HepG2 (cell line): ENCODE measurements at regions not wholly inside any gene's neighbourhood (a gene's known extent, or its start where the extent isn't known, plus 50 kb on each side); places are given as distances from the start of the nearest gene placed in this dataset.

Source experiments
- ATAC-seq: fragments of 200-7000 bp; cut with Tn5 transposase; 3 replicates; pipeline ENCODE4 v1.9.1; 2020; ENCODE audit warnings: mild to moderate bottlenecking, moderate library complexity
- BruUV-seq: library from RNA; stranded (reverse); fragments of 400-500 nt; replicated peaks from 2 replicates; lab custom pipeline; 2021; lab: Mats Ljungman, UMichigan
- CTCF ChIA-PET: fragments of 300-600 bp; formaldehyde crosslinking; extraction: SDS; loops from one replicate; lab custom pipeline; 2021; ENCODE audit warnings: low total read pairs, inconsistent platforms, low intra/inter-chr PET ratio; lab: Yijun Ruan, JAX
- POLR2A ChIA-PET: fragments of 350-600 bp; sonication (Branson Sonifier 250); formaldehyde crosslinking; loops from one replicate; lab custom pipeline; 2020; ENCODE audit warnings: antibody characterized with exemption, inconsistent platforms; lab: Yijun Ruan, JAX
- DNase-seq: peaks from one replicate; pipeline ENCODE4 v3.0.0-alpha.2; 2015; ENCODE audit warnings: low spot score
- FAIRE-seq: peaks from 3 replicates; lab custom pipeline; 2011; peaks lifted over from hg19 to GRCh38; lab: Jason Lieb, UNC
- H2AFZ ChIP-seq: one replicate; pipeline ENCODE4 v1.6.1; 2011; ENCODE audit warnings: low read length, inconsistent platforms
- H3K27ac ChIP-seq: fragments of 300-600 bp; 3 replicates; pipeline ENCODE4 v1.8.0; 2011; ENCODE audit warnings: mixed run types, mild to moderate bottlenecking, mixed read lengths, low read length, inconsistent platforms; ENCODE audit not compliant: insufficient read depth; ENCODE audit errors: extremely low read length
- H3K27me3 ChIP-seq, 2 experiments: fragments of 200-600 bp in 1 of 2; 2 replicates in 1 of 2; 3 replicates in 1 of 2; pipeline versions ENCODE4 v1.6.0 to v1.8.0; 2011; ENCODE audit warnings: low read length in 2 of 2, mild to moderate bottlenecking in 2 of 2, moderate library complexity in 2 of 2, inconsistent platforms in 1 of 2; ENCODE audit not compliant: insufficient read depth in 2 of 2, control insufficient read depth in 1 of 2
- H3K36me3 ChIP-seq, 2 experiments: fragments of 200-600 bp in 1 of 2; replicated peaks in 1 of 2; 2 replicates in 1 of 2; 3 replicates in 1 of 2; pipeline versions ENCODE4 v1.5.1 to v1.8.0; 2011; ENCODE audit warnings: low read length in 2 of 2, inconsistent platforms in 1 of 2; ENCODE audit not compliant: insufficient read depth in 2 of 2, control insufficient read depth in 1 of 2
- H3K4me1 ChIP-seq: 2 replicates; pipeline ENCODE4 v1.5.1; 2012; ENCODE audit warnings: low read length, inconsistent platforms; ENCODE audit not compliant: insufficient read depth
- H3K4me2 ChIP-seq: 2 replicates; pipeline ENCODE4 v1.6.0; 2011; ENCODE audit warnings: low read depth, low read length, inconsistent platforms
- H3K4me3 ChIP-seq, 3 experiments: fragments of 200-600 bp in 1 of 3; sonication (generic), shearing (Covaris generic) in 1 of 3; replicated peaks in 1 of 3; 2 replicates each; pipeline ENCODE4 v1.5.1; 2011 to 2016; ENCODE audit warnings: low read length in 3 of 3, inconsistent platforms in 2 of 3, low read depth in 2 of 3, mild to moderate bottlenecking in 2 of 3, control low read depth in 1 of 3, mixed read lengths in 1 of 3; ENCODE audit not compliant: insufficient read depth in 1 of 3
- H3K79me2 ChIP-seq: one replicate; pipeline ENCODE4 v1.6.1; 2011; ENCODE audit warnings: low read length, inconsistent platforms; ENCODE audit not compliant: insufficient read depth
- H3K9ac ChIP-seq: 2 replicates; pipeline ENCODE4 v1.6.0; 2011; ENCODE audit warnings: mild to moderate bottlenecking, low read depth, low read length, inconsistent platforms; ENCODE audit not compliant: insufficient read depth
- H3K9me3 ChIP-seq: 2 replicates; pipeline ENCODE4 v1.5.1; 2012; ENCODE audit warnings: mild to moderate bottlenecking, low read length
- H4K20me1 ChIP-seq: 2 replicates; pipeline ENCODE4 v1.6.0; 2011; ENCODE audit warnings: inconsistent platforms, mild to moderate bottlenecking, low read length, moderate library complexity; ENCODE audit not compliant: insufficient read depth
- CEBPB ChIP-seq: IDR thresholded peaks from 2 replicates; pipeline ENCODE4 v1.6.1; 2011; ENCODE audit warnings: low read depth, low read length, improper control_type of control experiment, borderline replicate concordance
- HOXA3 ChIP-seq: sonication (generic); formaldehyde crosslinking; IDR thresholded peaks from 2 replicates; pipeline ENCODE4 v1.5.0; 2020; ENCODE audit warnings: missing genetic modification reagents
- NFE2L1 ChIP-seq: sonication (generic); formaldehyde crosslinking; IDR thresholded peaks from 2 replicates; pipeline ENCODE4 v1.4.0; 2020; ENCODE audit warnings: missing genetic modification reagents, mild to moderate bottlenecking, borderline replicate concordance
- NFE2L2 ChIP-seq: fragments of 150-350 bp; IDR thresholded peaks from 2 replicates; pipeline ENCODE4 v1.6.1; 2014; ENCODE audit warnings: low read length
- ZNF550 ChIP-seq: sonication (generic); formaldehyde crosslinking; IDR thresholded peaks from 2 replicates; pipeline ENCODE4 v1.4.0; 2020; ENCODE audit warnings: mild to moderate bottlenecking, missing genetic modification reagents, borderline replicate concordance
- WGBS: methylation state at CpG from one replicate; pipeline ENCODE4 v1.1.6; 2017; ENCODE audit warnings: low lambda C conversion rate; 5-methylcytosine and 5-hydroxymethylcytosine counted together
- in situ Hi-C: cut with HindIII; loops from 2 replicates; pipeline ENCODE4 v1.10.0; 2017; ENCODE audit warnings: low pct_unique_long_range_greater_than_20kb; ENCODE audit not compliant: extremely low pct_ligation_motif_present
- intact Hi-C: fragments of 100-400 bp; cut with micrococcal nuclease; formaldehyde crosslinking; loops from one replicate; pipeline ENCODE4 v1.10.0; 2022; ENCODE audit not compliant: unreplicated experiment
- TF ChIP-seq, protein P1 (sequence below): sonication (generic); formaldehyde crosslinking; IDR thresholded peaks from 2 replicates; pipeline ENCODE4 v1.4.0; 2020; ENCODE audit warnings: low read depth, missing genetic modification reagents

DNA sequence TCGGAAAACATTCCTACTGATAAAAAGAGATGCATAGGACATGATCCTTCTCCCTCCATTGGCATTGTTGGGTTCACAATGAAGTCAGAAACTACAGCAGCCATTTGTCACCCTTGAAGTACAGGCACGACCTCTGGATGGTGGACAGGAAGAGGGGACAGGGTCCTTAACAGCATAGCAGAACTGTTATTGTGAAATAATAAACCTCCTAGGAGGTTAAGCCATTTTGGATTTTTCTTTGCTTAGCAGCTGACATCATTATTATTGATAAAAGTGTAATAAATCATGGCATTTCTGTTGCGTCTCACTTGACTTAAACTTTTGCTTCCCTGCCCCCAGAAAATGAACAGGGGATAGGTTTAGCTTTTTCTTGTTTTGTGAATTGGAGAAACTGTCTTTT is 134.3 kb upstream of the SASH1 start:
- ChIA-PET CTCF (no interaction called here), POLR2A (no interaction called here)
- Histone ChIP-seq H4K20me1 (no peaks in the 10 kb centered on the region), H2AFZ (no peak overlapping the region), H3K27ac (no peak overlapping the region), H3K9me3 (no peaks in the 10 kb centered on the region), H3K4me1 (no peaks in the 10 kb centered on the region), H3K79me2 (no peaks in the 10 kb centered on the region), H3K27me3 (peaks cover 0 to 11% of the 10 kb centered on the region in 2 experiments; a peak in 1 of 5 replicates), H3K9ac (no peak overlapping the region), H3K4me2 (no peak overlapping the region), H3K36me3 (no peaks in the 10 kb centered on the region), H3K4me3 (no peak overlapping the region)
- FAIRE-seq (no peak), ATAC-seq (no peak), DNase-seq (no peak)
- in situ Hi-C loops, result no loop called here
- TF ChIP-seq HOXA3 (no peak), CEBPB (peak; percentile 53; the same call in 1 of the 2 replicates)
- intact Hi-C loops, result no loop called here
- BruUV-seq, result no TSS peak
- 34% methylated on average over 3 of the region's 3 CpGs for WGBS

DNA sequence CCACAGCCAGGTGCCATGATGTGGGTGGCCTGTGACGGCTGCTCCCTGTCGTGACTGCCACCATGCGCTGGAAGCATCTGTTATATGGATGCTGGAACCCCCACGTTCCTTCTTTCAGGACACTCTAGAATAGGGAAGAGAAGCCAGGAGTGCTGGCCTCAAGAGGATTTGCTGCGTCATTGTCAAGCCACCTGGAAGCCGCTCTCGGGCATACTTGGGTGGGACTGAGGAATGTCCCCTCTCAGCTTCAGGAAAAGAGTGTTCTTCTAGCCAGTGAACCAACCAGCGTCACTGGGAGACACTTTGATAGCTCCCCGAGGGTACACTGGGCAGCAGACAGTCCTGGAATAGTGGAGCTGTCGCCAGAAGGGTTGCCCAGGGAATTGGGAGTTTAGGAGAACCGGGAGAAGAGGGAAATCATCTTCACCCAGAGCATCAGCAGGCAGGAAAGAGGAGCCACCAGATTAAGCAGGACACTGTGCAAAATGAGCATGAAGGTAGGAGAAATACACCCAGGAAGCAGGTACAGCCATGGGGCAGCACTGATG is 130.8 kb upstream of the SASH1 start:
- Histone ChIP-seq H4K20me1 (no peaks in the 10 kb centered on the region), H3K27ac (no peak overlapping the region), H3K4me2 (no peak overlapping the region), H3K27me3 (peaks cover 0 to 8% of the 10 kb centered on the region in 2 experiments; a peak in 1 of 5 replicates), H3K36me3 (no peaks in the 10 kb centered on the region), H3K4me1 (no peaks in the 10 kb centered on the region), H3K9me3 (no peaks in the 10 kb centered on the region), H3K79me2 (no peaks in the 10 kb centered on the region), H2AFZ (no peak overlapping the region), H3K9ac (no peak overlapping the region), H3K4me3 (no peak overlapping the region)
- FAIRE-seq, result no peak
- no peak for DNase-seq
- no TSS peak for BruUV-seq
- ChIA-PET POLR2A (no interaction called here), CTCF (no interaction called here)
- in situ Hi-C loops, result no loop called here
- 43% methylated on average over 11 of the region's 11 CpGs for WGBS
- TF ChIP-seq ZNF550 (CRISPR knock-in tag) (no peak), NFE2L1 (CRISPR knock-in tag) (no peak), NFE2L2 (peak; percentile 56; the same call in 1 of the 2 replicates)
- TF ChIP-seq, protein P1, sequence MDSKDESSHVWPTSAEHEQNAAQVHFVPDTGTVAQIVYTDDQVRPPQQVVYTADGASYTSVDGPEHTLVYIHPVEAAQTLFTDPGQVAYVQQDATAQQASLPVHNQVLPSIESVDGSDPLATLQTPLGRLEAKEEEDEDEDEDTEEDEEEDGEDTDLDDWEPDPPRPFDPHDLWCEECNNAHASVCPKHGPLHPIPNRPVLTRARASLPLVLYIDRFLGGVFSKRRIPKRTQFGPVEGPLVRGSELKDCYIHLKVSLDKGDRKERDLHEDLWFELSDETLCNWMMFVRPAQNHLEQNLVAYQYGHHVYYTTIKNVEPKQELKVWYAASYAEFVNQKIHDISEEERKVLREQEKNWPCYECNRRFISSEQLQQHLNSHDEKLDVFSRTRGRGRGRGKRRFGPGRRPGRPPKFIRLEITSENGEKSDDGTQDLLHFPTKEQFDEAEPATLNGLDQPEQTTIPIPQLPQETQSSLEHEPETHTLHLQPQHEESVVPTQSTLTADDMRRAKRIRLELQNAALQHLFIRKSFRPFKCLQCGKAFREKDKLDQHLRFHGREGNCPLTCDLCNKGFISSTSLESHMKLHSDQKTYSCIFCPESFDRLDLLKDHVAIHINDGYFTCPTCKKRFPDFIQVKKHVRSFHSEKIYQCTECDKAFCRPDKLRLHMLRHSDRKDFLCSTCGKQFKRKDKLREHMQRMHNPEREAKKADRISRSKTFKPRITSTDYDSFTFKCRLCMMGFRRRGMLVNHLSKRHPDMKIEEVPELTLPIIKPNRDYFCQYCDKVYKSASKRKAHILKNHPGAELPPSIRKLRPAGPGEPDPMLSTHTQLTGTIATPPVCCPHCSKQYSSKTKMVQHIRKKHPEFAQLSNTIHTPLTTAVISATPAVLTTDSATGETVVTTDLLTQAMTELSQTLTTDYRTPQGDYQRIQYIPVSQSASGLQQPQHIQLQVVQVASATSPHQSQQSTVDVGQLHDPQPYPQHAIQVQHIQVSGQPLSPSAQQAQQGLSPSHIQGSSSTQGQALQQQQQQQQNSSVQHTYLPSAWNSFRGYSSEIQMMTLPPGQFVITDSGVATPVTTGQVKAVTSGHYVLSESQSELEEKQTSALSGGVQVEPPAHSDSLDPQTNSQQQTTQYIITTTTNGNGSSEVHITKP (CRISPR knock-in tag), result no peak
- ATAC-seq, result no peak
- intact Hi-C loops, result no loop called here
